ENCODE measurements at regions not wholly inside any gene's neighbourhood (a gene's known extent, or its start where the extent isn't known, plus 50 kb on each side); places are given as distances from the start of the nearest gene placed in this dataset.
"Not testable (repeated sequence)": the region's sequence is repeated elsewhere in the genome, so short reads cannot be mapped to it uniquely, and the experiment has no call there.

DNA sequence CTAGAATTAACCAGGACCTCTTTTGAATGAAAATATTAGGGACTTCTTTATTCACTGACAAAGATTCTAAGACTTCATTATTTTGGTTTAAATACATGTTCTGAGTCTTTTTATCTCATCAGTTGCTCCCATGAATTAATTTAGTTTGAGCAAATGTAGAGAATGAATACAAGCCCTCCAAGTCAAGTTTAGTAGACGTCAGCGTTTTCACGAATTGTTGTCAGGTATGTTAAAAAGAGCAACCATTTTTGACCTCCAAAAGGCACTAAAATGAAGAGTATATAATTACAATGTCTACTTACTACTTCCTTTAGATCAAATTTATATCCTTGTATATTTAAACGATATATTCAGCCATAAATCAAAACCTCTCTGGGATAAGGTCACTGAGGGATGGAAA, 809.3 kb upstream of the CDH6 start:
- Mint-ChIP-seq H3K4me1 (no peaks in the 10 kb centered on the region), H3K9me3 (peaks cover 16% of the 10 kb centered on the region), H3K36me3 (ENCODE audit: low read depth) (no peaks in the 10 kb centered on the region), H3K27ac (no peak overlapping the region), H3K27me3 (no peaks in the 10 kb centered on the region), H3K4me3 (no peak overlapping the region)
- no peak for ATAC-seq (replicated peaks)

GRCh38 chr5:30380228-30380627, 813.3 kb upstream of the CDH6 start:
- H3K27me3 Mint-ChIP-seq: no peaks in the 10 kb centered on the region
- ATAC-seq (replicated peaks): no peak
- H3K4me3 Mint-ChIP-seq: no peak overlapping the region
- H3K27ac Mint-ChIP-seq: no peak overlapping the region
- H3K4me1 Mint-ChIP-seq: no peaks in the 10 kb centered on the region
- peaks cover 16% of the 10 kb centered on the region for H3K9me3 Mint-ChIP-seq
- H3K36me3 Mint-ChIP-seq (ENCODE audit: low read depth): no peaks in the 10 kb centered on the region

GRCh38 chr5:30376848-30377247, 816.6 kb upstream of the CDH6 start:
- ATAC-seq (replicated peaks): no peak
- no peaks in the 10 kb centered on the region for H3K36me3 Mint-ChIP-seq (ENCODE audit: low read depth)
- no peaks in the 10 kb centered on the region for H3K4me1 Mint-ChIP-seq
- H3K9me3 Mint-ChIP-seq: peaks cover 10% of the 10 kb centered on the region
- H3K27me3 Mint-ChIP-seq: no peaks in the 10 kb centered on the region
- no peak overlapping the region for H3K4me3 Mint-ChIP-seq
- no peak overlapping the region for H3K27ac Mint-ChIP-seq

DNA sequence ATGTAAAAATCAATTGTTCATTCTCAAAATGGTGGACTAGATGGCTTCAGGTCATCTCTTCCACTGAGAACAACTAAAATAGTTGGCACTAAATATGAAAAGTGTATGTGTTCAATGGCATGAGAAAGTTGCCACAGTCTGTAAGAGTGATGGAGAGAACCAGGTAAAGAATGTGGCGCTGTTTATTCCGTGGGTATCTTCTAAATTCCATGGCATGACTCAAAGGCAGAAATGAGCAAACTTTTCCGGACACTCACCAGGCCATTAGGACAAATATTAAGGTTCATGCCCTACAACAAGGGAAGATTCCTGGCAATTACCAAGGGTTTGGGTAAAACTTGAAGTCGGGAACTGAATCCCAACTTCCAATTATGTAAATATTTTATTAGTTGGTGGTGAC, 825.4 kb upstream of the CDH6 start:
- no peaks in the 10 kb centered on the region for H3K4me1 Mint-ChIP-seq
- no peaks in the 10 kb centered on the region for H3K36me3 Mint-ChIP-seq (ENCODE audit: low read depth)
- no peak overlapping the region for H3K4me3 Mint-ChIP-seq
- H3K27me3 Mint-ChIP-seq: no peaks in the 10 kb centered on the region
- H3K27ac Mint-ChIP-seq: no peak overlapping the region
- peaks cover 7% of the 10 kb centered on the region for H3K9me3 Mint-ChIP-seq
- ATAC-seq (replicated peaks): no peak

- H3K4me3 Mint-ChIP-seq; ATAC-seq (replicated peaks); H3K36me3 Mint-ChIP-seq (ENCODE audit: low read depth); H3K27me3 Mint-ChIP-seq; H3K4me1 Mint-ChIP-seq; H3K27ac Mint-ChIP-seq: not testable (repeated sequence)
- H3K9me3 Mint-ChIP-seq: peaks cover 15% of the 10 kb centered on the region
Measured at GRCh38 chr5:30365031-30365430, 828.5 kb upstream of the CDH6 start.

- Mint-ChIP-seq H3K4me3 (no peak overlapping the region), H3K36me3 (ENCODE audit: low read depth) (no peaks in the 10 kb centered on the region), H3K9me3 (peaks cover 9% of the 10 kb centered on the region), H3K27ac (no peak overlapping the region), H3K27me3 (no peaks in the 10 kb centered on the region), H3K4me1 (no peaks in the 10 kb centered on the region)
- ATAC-seq (replicated peaks): no peak
Measured at GRCh38 chr5:30357371-30357770, 836.1 kb upstream of the CDH6 start.

DNA sequence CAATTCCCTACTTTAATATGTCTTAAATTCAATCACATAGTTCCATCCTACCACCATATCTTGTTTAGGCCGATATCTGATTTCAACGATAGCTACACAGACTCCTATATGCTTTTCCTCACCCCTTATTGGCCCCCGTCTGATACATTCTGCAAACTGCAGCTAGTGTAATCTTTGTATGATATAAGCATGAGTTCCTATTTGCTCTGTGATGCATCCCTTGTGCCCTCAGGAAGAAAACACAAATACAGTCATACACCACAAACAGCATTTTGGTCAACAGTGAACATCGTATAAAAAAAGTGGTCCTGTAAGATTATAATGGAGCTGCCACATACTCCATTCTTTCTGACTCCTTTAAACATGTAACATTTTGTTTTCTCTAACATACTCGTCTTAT, 837.8 kb upstream of the CDH6 start:
- ATAC-seq (replicated peaks): no peak
- no peak overlapping the region for H3K27ac Mint-ChIP-seq
- no peaks in the 10 kb centered on the region for H3K4me1 Mint-ChIP-seq
- H3K9me3 Mint-ChIP-seq: peaks cover 5% of the 10 kb centered on the region
- H3K27me3 Mint-ChIP-seq: no peaks in the 10 kb centered on the region
- H3K4me3 Mint-ChIP-seq: no peak overlapping the region
- H3K36me3 Mint-ChIP-seq (ENCODE audit: low read depth): no peaks in the 10 kb centered on the region

DNA sequence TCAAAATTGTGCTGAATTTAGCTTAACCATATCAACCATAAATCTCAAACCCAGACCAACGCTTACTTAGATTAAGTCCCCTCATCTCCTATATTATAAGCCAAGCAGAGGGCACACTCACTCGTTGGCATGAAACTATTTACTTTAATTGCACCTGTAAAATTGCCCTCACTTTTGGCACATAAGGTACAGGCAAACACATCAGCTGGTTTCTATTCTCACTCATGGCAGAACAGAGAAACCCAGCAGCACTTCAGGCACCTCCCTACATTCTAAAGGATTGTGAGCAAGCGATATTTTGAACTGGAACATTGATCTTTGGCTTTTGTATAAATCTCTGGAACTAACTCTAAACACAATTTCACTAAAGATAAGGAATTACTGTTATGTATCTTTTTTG, 845.6 kb upstream of the CDH6 start:
- Mint-ChIP-seq H3K27me3 (no peaks in the 10 kb centered on the region), H3K4me1 (no peaks in the 10 kb centered on the region), H3K9me3 (peaks cover 15% of the 10 kb centered on the region), H3K4me3 (no peak overlapping the region), H3K27ac (no peak overlapping the region), H3K36me3 (ENCODE audit: low read depth) (no peaks in the 10 kb centered on the region)
- ATAC-seq (replicated peaks): no peak

- not testable (repeated sequence) for H3K4me3 Mint-ChIP-seq; ATAC-seq (replicated peaks); H3K4me1 Mint-ChIP-seq; H3K27ac Mint-ChIP-seq; H3K36me3 Mint-ChIP-seq (ENCODE audit: low read depth); H3K27me3 Mint-ChIP-seq
- peaks cover 15% of the 10 kb centered on the region for H3K9me3 Mint-ChIP-seq
Measured at GRCh38 chr5:30345539-30346345, 847.7 kb upstream of the CDH6 start.

- Mint-ChIP-seq H3K4me3 (no peak overlapping the region), H3K9me3 (peaks cover 12% of the 10 kb centered on the region), H3K27ac (no peak overlapping the region), H3K36me3 (ENCODE audit: low read depth) (no peaks in the 10 kb centered on the region), H3K27me3 (no peaks in the 10 kb centered on the region), H3K4me1 (no peaks in the 10 kb centered on the region)
- ATAC-seq (replicated peaks): no peak
Measured at GRCh38 chr5:30343707-30344106, 849.8 kb upstream of the CDH6 start.

GRCh38 chr5:30341466-30341865, 852.0 kb upstream of the CDH6 start:
- no peak overlapping the region for H3K27ac Mint-ChIP-seq
- H3K36me3 Mint-ChIP-seq (ENCODE audit: low read depth): no peaks in the 10 kb centered on the region
- no peak for ATAC-seq (replicated peaks)

DNA sequence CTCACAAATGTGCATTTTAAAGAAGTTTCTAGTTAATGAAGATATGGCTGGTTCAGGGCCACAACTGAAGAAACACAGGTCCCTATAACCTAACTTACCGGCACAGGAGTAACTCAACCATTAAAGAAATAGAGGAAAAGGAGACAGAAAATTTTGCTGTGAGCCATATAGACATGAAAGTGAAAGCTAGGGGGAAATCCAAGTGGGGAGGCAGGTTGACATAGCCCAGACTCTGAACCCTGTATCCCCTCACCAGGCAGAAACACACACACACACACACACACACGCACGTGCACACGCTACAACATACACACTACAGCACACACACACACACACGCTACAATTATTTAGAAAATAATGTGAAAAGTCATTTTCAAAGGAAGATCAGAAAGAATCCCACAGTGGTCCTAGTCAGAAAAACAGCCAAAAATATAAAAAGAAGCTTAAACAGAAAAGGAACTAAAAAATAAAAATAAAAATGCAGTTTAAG, 856.4 kb upstream of the CDH6 start:
- Mint-ChIP-seq H3K9me3 (peaks cover 9% of the 10 kb centered on the region), H3K4me3 (no peak overlapping the region), H3K27me3 (no peaks in the 10 kb centered on the region), H3K4me1 (no peaks in the 10 kb centered on the region), H3K27ac (no peak overlapping the region), H3K36me3 (ENCODE audit: low read depth) (no peaks in the 10 kb centered on the region)
- ATAC-seq (replicated peaks): no peak

More at GRCh38 chr5:30341466-30341865, 852.0 kb upstream of the CDH6 start:
- H3K9me3 Mint-ChIP-seq: peaks cover 12% of the 10 kb centered on the region
- no peaks in the 10 kb centered on the region for H3K27me3 Mint-ChIP-seq
- no peak overlapping the region for H3K4me3 Mint-ChIP-seq
- no peaks in the 10 kb centered on the region for H3K4me1 Mint-ChIP-seq

- no peaks in the 10 kb centered on the region for H3K36me3 Mint-ChIP-seq (ENCODE audit: low read depth)
- H3K27ac Mint-ChIP-seq: no peak overlapping the region
- no peaks in the 10 kb centered on the region for H3K4me1 Mint-ChIP-seq
- ATAC-seq (replicated peaks): no peak
- no peak overlapping the region for H3K4me3 Mint-ChIP-seq
- no peaks in the 10 kb centered on the region for H3K9me3 Mint-ChIP-seq
- no peaks in the 10 kb centered on the region for H3K27me3 Mint-ChIP-seq
Measured at GRCh38 chr5:30331534-30331933, 862.0 kb upstream of the CDH6 start.

- no peak overlapping the region for H3K27ac Mint-ChIP-seq
- H3K27me3 Mint-ChIP-seq: no peaks in the 10 kb centered on the region
- no peaks in the 10 kb centered on the region for H3K9me3 Mint-ChIP-seq
- no peaks in the 10 kb centered on the region for H3K4me1 Mint-ChIP-seq
- no peak overlapping the region for H3K4me3 Mint-ChIP-seq
- H3K36me3 Mint-ChIP-seq (ENCODE audit: low read depth): no peaks in the 10 kb centered on the region
- no peak for ATAC-seq (replicated peaks)
Measured at GRCh38 chr5:30325795-30326194, 867.7 kb upstream of the CDH6 start.

- no peaks in the 10 kb centered on the region for H3K36me3 Mint-ChIP-seq (ENCODE audit: low read depth)
- ATAC-seq (replicated peaks): no peak
- H3K27me3 Mint-ChIP-seq: no peaks in the 10 kb centered on the region
- H3K4me3 Mint-ChIP-seq: no peak overlapping the region
- no peak overlapping the region for H3K27ac Mint-ChIP-seq
- no peaks in the 10 kb centered on the region for H3K4me1 Mint-ChIP-seq
- H3K9me3 Mint-ChIP-seq: peaks cover 3% of the 10 kb centered on the region
Measured at GRCh38 chr5:30324083-30324482, 869.4 kb upstream of the CDH6 start.
